ENCODE measurements at regions not wholly inside any gene's neighbourhood (a gene's known extent, or its start where the extent isn't known, plus 50 kb on each side); places are given as distances from the start of the nearest gene placed in this dataset.

DNA sequence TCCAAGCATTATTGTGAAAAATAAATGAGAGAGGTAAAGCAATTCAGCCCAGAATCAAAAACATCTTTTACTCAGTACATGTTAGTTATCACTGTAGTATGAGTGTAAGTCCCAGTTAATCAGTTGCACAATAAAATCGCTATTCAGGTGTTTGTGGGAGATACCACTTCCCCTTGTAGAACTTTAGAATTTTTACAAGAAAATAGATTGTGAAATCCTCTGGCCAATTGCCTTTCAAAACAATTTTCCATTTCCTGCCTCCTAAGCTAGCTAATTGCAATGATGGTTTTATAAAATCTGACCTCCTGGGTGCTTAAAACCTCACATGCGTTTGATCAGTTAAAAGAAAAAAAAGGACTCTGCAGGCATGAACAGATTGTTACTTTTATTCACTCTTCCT lies 332.5 kb downstream of the PID1 start:
- no peak for TF ChIP-seq CTCF (conservative IDR thresholded peaks at IDR 0.05)
- TF ChIP-seq ZFX (IDR thresholded peaks at IDR 0.05) = no peak

All from C4-2B (cell line).